ENCODE measurements at regions not wholly inside any gene's neighbourhood (a gene's known extent, or its start where the extent isn't known, plus 50 kb on each side); places are given as distances from the start of the nearest gene placed in this dataset.

DNA sequence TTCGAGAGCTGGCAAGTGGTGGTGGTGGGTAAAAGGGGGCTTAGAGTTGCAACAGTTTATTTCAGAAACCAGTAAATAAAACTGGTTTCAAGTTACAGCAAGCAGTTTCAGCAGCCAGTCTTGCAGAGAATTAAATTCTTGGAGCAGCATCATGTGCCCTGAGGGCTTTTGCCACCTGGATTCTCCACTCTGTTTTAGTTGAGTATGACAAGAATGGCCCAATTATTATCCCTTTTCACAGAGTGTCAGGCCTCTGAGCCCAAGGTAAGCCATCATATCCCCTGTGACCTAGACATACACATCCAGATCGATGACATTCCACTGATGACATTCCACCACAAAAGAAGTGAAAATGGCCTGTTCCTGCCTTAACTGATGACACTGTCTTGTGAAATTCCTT, 72.8 kb upstream of the FANCL start:
- no peak overlapping the region for H3K4me3 ChIP-seq (ENCODE audit: low read length)
- no peaks in the 10 kb centered on the region for H3K4me1 ChIP-seq (ENCODE audit: control insufficient read depth, insufficient read depth, low read length)
- no peak overlapping the region for H3K27ac ChIP-seq (ENCODE audit: low read depth, low read length)
- no peak overlapping the region for H3K9ac ChIP-seq (ENCODE audit: low read length)
- H3K27me3 ChIP-seq (ENCODE audit: control insufficient read depth, insufficient read depth, low read length), result no peaks in the 10 kb centered on the region
- H3K36me3 ChIP-seq (ENCODE audit: control insufficient read depth, insufficient read depth, low read length), result no peaks in the 10 kb centered on the region

- no peak overlapping the region for H3K4me3 ChIP-seq (ENCODE audit: low read length)
- H3K27ac ChIP-seq (ENCODE audit: low read depth, low read length), result no peak overlapping the region
- H3K9ac ChIP-seq (ENCODE audit: low read length), result no peak overlapping the region
- H3K4me1 ChIP-seq (ENCODE audit: control insufficient read depth, insufficient read depth, low read length), result no peaks in the 10 kb centered on the region
- no peaks in the 10 kb centered on the region for H3K27me3 ChIP-seq (ENCODE audit: control insufficient read depth, insufficient read depth, low read length)
- no peaks in the 10 kb centered on the region for H3K36me3 ChIP-seq (ENCODE audit: control insufficient read depth, insufficient read depth, low read length)
Observed at GRCh38 chr2:58308435-58308834, 67.3 kb upstream of the FANCL start.

DNA sequence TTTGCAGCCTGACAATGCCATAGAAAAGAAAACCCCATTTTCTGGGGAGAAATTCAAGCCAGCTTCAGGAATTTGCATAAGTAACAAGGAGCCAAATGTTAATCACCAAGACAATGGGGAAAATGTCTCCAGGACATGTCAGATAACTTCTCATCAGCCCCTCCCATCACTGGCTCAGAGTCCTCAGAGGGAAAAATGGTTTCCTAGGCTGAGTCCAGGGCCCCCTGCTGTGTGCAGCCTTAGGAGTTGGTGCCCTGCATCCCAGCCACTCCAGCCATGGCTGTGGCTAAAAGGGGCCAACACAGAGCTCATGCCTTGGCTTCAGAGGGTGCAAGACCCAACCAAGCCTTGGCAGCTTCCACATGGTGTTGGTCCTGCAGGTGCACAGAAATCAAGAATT, 63.7 kb upstream of the FANCL start:
- Histone ChIP-seq H3K4me1 (ENCODE audit: control insufficient read depth, insufficient read depth, low read length) (no peaks in the 10 kb centered on the region), H3K27ac (ENCODE audit: low read depth, low read length) (no peak overlapping the region), H3K9ac (ENCODE audit: low read length) (no peak overlapping the region), H3K36me3 (ENCODE audit: control insufficient read depth, insufficient read depth, low read length) (no peaks in the 10 kb centered on the region), H3K4me3 (ENCODE audit: low read length) (no peak overlapping the region), H3K27me3 (ENCODE audit: control insufficient read depth, insufficient read depth, low read length) (no peaks in the 10 kb centered on the region)

- Histone ChIP-seq H3K4me1 (ENCODE audit: control insufficient read depth, insufficient read depth, low read length) (no peaks in the 10 kb centered on the region), H3K27me3 (ENCODE audit: control insufficient read depth, insufficient read depth, low read length) (no peaks in the 10 kb centered on the region), H3K36me3 (ENCODE audit: control insufficient read depth, insufficient read depth, low read length) (no peaks in the 10 kb centered on the region), H3K4me3 (ENCODE audit: low read length) (no peak overlapping the region), H3K27ac (ENCODE audit: low read depth, low read length) (no peak overlapping the region), H3K9ac (ENCODE audit: low read length) (no peak overlapping the region)
Observed at GRCh38 chr2:58299123-58299522, 58.0 kb upstream of the FANCL start.

- no peak overlapping the region for H3K9ac ChIP-seq (ENCODE audit: low read length)
- no peaks in the 10 kb centered on the region for H3K4me1 ChIP-seq (ENCODE audit: control insufficient read depth, insufficient read depth, low read length)
- H3K4me3 ChIP-seq (ENCODE audit: low read length), result no peak overlapping the region
- H3K27ac ChIP-seq (ENCODE audit: low read depth, low read length), result no peak overlapping the region
- no peaks in the 10 kb centered on the region for H3K27me3 ChIP-seq (ENCODE audit: control insufficient read depth, insufficient read depth, low read length)
- no peaks in the 10 kb centered on the region for H3K36me3 ChIP-seq (ENCODE audit: control insufficient read depth, insufficient read depth, low read length)
Observed at GRCh38 chr2:58293056-58293455, 51.9 kb upstream of the FANCL start.

DNA sequence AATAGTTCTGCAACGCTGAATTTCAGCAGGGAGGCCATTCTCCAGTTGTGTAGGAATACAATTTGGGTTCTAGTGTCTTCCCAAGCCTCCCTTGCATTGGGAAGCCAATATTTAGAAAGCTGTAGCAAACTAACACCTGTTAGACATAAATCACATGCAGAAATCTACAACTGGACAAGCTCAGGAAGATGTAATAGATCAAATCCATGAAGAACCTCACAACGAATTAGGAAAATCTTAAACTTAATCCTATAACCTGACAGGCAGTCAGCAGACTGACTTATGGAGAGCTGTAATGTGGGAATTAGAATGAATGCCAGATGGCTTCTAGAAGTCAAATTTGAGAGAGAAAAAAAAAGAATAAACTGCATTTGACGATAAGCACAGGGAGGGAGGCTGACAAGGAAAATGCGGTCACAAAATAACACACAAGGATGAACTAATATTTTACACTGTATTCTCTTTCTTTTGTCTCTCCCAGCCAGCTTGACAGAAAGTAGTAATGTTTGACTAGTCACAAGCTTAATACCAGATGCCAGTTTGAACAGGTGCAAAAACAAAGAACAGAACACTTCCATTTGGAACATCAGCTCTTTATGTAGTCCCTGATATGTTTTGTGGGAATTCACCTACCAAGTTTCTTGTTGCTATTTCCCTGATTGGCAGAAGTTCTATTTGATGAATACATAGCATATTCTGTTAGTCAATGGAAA, 50.8 kb upstream of the FANCL start:
- no peaks in the 10 kb centered on the region for H3K36me3 ChIP-seq (ENCODE audit: control insufficient read depth, insufficient read depth, low read length)
- no peaks in the 10 kb centered on the region for H3K27me3 ChIP-seq (ENCODE audit: control insufficient read depth, insufficient read depth, low read length)
- H3K4me1 ChIP-seq (ENCODE audit: control insufficient read depth, insufficient read depth, low read length), result no peaks in the 10 kb centered on the region
- no peak overlapping the region for H3K4me3 ChIP-seq (ENCODE audit: low read length)
- H3K9ac ChIP-seq (ENCODE audit: low read length), result no peak overlapping the region
- H3K27ac ChIP-seq (ENCODE audit: low read depth, low read length), result no peak overlapping the region

Measured in rectal smooth muscle tissue (tissue), 1 donor.